Fibroblast of skin of scalp (primary cell): ENCODE measurements at regions not wholly inside any gene's neighbourhood (a gene's known extent, or its start where the extent isn't known, plus 50 kb on each side); places are given as distances from the start of the nearest gene placed in this dataset.
A peak's percentile ranks its signal among the peaks of the same experiment; 100 is the strongest.
"Not testable (repeated sequence)": the region's sequence is repeated elsewhere in the genome, so short reads cannot be mapped to it uniquely, and the experiment has no call there.

Experiments used
- DNase-seq: peaks from one replicate; pipeline ENCODE4 v3.0.0-alpha.2; 2013

GRCh38 chr13:80173224-80173623 lies 167.7 kb downstream of the SPRY2 start:
- DNase-seq: no peak

GRCh38 chr13:80171096-80171495 lies 169.8 kb downstream of the SPRY2 start:
- DNase-seq: no peak

DNA sequence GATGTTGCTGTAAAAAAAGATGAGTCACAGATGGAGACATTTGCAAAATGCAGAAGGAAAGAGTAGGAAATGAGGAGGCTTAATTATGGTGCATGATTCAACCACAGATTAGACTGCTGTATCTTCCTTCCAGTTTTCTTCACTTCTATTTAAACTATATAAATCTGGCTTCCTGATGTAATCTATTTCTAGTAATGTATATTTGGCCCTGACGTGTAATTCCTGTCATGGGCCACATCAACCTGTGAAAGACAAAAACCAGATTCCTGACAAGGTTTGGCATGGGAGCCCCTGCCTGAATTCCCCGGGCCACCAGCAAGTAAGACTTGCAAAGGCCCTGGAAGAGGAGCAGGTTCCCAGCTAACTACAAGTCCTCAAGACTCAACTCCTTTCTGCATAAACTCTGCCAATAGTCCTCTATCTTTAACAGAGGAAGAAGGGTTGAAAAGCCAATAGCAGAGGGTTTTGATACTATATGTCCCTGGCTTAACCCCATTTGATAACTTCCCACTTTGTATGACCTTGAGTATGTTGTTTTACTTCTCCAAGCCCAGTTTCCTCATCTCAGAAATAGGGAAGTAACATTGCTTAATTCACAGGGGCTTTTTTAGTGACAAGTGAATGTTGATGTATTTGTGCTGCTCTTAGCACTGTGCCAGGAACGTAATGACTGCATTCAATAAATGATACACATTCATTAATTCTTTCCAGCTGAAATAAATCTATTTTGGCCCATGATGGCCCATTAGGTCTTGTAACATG lies 172.7 kb downstream of the SPRY2 start:
- peak; percentile 10 for DNase-seq

- no peak for DNase-seq
These were observed 174.6 kb downstream of the SPRY2 start for GRCh38 chr13:80166352-80166751.

DNA sequence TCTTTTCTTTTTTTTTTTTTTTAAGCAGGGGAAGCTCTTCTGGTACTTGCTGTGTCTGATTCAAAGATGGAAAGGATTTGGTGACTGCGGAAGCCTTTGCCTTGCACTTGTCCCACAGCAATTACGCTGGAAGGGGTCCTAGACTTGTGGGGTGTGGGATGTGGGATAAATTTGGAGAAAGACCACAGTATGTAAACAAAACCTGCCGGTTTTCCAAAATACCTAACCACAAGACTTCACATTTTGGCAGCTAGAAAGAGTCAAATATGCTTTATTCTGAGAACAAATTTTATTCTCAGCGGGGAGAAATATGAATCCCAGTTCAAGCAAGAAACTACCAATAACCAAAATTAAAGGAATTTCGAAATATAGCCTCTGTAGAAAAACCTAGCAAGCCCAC lies 176.5 kb downstream of the SPRY2 start:
- peak; percentile 47 for DNase-seq

DNA sequence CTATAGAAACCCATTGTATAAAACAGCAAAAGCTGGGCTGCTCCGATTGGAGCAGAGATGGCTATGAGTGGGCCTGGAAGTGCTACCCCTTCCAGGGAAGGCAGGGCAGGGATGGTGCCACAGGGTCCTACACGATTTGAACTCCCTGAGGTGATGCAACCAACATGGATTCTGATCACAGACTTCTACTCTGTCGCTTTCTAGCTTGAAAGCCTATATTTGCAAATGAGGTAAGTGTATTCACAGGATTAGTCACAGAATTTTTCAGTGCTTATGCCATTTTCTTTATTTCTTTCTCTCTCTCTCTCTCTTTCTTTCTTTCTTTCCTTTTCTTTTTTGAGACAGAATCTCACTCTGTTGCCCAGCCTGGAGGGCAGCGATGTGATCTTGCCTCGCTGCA lies 179.0 kb downstream of the SPRY2 start:
- DNase-seq: peak; percentile 25

DNA sequence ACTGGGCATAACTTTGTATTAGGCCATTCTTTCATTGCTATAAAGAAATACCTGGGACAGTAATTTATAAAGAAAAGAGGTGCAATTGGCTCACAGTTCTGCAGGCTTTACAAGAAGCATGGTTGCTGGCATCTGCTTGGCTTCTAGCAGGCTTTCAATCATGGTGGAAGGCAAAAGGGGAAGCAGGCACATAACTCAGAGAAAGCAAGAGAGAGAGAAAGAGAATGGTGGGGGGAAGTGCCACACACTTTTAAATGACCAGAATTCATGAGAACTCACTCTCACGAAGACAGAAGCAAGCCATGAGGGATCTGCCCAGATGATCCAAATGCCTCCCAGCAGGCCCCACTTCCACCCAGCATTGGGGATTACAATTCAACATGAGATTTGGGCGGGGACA lies 179.7 kb downstream of the SPRY2 start:
- no peak for DNase-seq

GRCh38 chr13:80160110-80160509 lies 180.8 kb downstream of the SPRY2 start:
- no peak for DNase-seq

GRCh38 chr13:80157261-80157932 lies 183.5 kb downstream of the SPRY2 start:
- peak; percentile 60 for DNase-seq

DNA sequence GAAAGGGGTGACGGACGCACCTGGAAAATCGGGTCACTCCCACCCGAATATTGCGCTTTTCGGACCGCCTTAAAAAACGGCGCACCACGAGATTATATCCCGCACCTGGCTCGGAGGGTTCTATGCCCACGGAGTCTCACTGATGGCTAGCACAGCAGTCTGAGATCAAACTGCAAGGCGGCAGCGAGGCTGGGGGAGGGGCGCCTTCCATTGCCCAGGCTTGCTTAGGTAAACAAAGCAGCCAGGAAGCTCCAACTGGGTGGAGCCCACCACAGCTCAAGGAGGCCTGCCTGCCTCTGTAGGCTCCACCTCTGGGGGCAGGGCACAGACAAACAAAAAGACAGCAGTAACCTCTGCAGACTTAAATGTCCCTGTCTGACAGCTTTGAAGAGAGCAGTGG lies 188.8 kb downstream of the SPRY2 start:
- DNase-seq: not testable (repeated sequence)

DNA sequence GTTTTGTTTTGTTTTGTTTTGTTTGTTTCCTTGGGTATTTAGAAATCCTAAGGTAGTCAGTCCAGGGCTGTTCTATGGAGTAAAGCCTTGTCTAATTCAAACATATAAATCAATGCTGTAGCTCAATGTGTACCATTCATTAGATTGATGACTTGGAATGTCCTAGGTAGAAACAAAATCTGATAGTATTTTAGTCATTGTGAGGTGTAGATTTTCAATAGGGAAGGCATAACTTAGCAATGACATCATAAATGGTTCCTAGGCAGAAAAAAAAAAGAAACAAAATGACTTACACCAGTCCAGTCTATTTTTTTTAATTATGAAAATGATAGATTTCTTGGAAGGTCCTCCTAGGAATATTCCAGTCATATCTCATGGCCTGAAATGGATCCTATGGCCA lies 189.9 kb downstream of the SPRY2 start:
- DNase-seq: no peak

DNA sequence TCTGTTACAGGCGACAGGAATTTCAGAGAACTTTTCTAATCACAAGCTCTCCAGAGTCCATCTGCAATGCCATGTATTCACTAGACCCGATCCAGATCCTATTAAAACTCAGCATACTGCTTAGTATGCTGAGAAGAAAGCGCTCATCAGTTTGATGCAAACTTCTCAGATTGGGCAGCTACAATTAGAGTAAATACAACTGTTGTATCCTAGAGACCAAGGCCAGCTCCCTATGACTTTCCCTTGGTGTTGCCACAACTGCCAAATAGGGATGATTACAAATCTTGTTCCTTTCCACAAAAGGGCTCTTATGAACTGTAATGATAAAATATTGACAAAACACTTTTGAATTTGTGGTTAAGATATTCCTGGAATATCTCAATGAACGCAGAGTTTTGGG lies 191.2 kb downstream of the SPRY2 start:
- no peak for DNase-seq

DNA sequence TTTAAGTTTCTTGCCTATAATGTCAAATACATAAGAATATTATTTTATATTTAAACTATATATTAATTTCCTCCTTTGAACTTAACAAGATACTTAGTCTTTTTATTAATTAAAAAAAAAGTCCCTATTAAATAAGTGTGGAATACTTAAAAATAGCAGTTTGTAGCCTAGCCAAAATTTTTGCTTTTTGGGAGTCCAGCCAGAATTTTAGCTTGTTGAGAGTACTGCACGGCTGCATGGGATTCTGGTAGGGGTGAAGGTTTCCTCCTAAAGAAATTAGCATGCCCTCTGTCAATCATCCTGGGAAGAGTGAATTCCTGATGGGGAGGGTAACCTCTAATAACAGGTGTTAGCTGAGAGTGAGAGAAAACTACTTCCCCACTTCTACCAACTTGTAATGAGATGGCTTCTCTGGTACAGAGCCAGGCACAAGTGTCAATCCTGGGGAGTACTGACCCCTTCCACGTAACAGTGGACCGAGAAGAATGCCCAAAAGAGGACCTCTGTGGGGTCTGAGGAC lies 195.7 kb downstream of the SPRY2 start:
- DNase-seq: no peak

GRCh38 chr13:80144493-80144892 lies 196.4 kb downstream of the SPRY2 start:
- DNase-seq: no peak

DNA sequence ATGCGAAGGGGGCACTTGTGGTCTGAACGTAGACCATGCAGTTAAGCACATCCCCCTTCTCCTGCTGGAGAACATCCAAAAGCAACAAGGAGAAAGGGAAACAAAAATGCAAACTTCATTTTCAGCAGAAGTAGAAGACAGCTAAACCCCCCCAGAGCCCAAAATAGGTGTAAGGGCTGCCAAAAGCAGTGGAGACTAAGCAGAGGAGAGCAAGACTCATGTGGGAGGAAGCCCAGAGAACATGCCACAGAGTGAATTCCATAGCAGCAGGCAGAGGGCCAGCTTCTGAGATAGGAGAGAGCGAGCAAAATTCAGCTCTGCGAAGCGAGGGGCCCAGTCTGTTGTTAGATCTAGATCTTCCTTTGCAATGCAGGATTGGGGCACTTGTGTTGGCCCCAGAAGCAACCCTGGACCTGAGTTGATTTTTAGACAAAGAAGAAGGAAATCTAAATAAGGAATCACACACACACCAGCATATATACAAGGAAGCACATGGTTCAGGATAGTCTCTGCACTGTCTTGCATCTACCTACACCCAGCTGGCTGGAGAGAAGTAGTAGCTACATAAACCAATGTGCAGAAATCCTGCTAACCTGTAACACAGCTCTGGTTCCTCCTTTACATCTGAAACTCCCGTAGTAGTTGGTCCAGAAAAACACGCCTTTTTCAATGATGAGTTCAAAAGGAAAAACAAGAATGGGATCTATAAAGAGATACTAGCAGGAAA lies 199.6 kb downstream of the SPRY2 start:
- peak; percentile 82 for DNase-seq

GRCh38 chr13:80140685-80141084 lies 200.2 kb downstream of the SPRY2 start:
- no peak for DNase-seq

GRCh38 chr13:80139196-80139595 lies 201.7 kb downstream of the SPRY2 start:
- no peak for DNase-seq

DNA sequence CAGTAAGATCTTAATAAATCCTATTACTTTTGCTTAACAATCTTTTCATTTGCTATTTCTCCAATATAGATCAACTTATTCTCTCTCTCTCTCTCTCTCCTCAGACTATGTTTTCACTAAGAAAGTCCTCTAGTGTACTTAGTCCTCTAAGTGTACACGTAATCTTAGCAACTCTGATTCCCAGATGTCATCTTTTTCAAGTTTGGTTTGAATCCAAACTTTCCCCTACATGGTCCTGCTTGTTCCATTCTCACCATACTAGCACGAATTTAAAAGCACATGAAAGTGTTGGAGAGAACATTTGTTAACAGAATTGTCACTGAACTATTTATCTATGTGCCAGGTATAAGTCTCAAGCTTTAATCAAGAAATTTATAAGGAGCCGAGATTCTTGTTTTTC lies 202.9 kb downstream of the SPRY2 start:
- DNase-seq: no peak

DNA sequence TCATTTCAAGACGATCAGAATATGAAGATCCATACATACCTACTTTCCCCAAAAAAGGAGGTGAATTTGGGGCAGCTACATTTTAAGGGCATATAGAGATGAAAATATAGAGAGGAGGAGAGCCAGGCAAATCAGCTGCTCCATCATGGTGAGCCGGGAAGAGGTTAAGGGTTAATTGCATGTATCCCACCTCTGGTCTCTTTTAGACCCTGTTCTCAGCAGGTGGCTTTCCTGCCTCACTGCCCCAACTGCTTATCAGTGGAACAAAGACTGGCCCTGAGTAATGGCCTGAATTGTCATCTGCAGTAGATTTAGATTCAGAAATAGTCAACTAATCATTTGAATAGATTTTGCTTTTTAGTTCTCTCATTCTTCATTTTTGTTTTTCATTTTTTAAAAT lies 206.6 kb downstream of the SPRY2 start:
- no peak for DNase-seq

- DNase-seq: no peak
These were observed 207.2 kb downstream of the SPRY2 start for GRCh38 chr13:80133631-80134261.

GRCh38 chr13:80132741-80133601 lies 208.0 kb downstream of the SPRY2 start:
- DNase-seq: peak; percentile 19

- DNase-seq: no peak
These were observed 209.7 kb downstream of the SPRY2 start for GRCh38 chr13:80131204-80131603.
